ENCODE measurements at regions not wholly inside any gene's neighbourhood (a gene's known extent, or its start where the extent isn't known, plus 50 kb on each side); places are given as distances from the start of the nearest gene placed in this dataset.
"Not testable (repeated sequence)": the region's sequence is repeated elsewhere in the genome, so short reads cannot be mapped to it uniquely, and the experiment has no call there.

- intact Hi-C loops (cut with DNase I), result not testable (repeated sequence)
Observed at GRCh38 chr13:24989959-24990358, 106.0 kb upstream of the PABPC3 start.

GRCh38 chr13:24992946-24993345, 103.0 kb upstream of the PABPC3 start:
- intact Hi-C loops (cut with DNase I); DNase-seq: not testable (repeated sequence)

More at GRCh38 chr13:24989959-24990358, 106.0 kb upstream of the PABPC3 start:
- DNase-seq, result not testable (repeated sequence)

DNA sequence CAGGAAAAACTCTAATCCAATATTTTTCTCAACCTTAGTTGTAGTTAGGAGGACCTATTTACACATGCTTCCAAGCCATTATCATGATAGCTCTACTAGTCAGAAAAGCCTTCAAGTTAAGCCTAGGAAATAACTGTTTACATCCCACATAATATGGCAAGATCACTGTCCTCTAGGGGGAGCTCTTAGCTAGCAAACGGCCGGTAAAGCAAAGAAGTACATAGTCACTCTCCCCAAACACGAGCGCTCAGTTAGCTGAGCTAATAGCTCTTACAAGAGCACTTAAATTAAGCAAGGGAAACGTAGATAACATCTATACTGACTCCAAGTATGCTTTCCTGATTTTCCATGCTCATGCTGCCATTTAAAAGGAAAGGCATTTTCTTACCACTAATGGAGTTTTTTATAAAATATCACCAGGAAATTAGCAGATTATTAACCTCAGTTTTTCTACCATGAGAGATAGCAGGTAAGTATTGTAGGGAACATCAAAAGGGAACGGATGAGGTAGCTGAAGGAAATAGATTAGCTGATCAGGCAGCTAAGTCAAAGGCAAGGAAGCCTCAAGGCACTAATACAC, 100.6 kb upstream of the PABPC3 start:
- intact Hi-C loops (cut with DNase I), result loop anchor here (5.0 kb wide), 1 partner anchor 292 kb away; the partner anchor contains the start of gene MTMR6

GRCh38 chr13:24997367-24997967, 98.5 kb upstream of the PABPC3 start:
- intact Hi-C loops (cut with DNase I), result loop anchor here (5.0 kb wide), 1 partner anchor 290 kb away; the partner anchor contains the start of gene MTMR6
- no peak for DNase-seq

More for the DNA sequence above, 100.6 kb upstream of the PABPC3 start:
- DNase-seq, result peak in 4 of 10 donors; percentile 56 to 89 (median 62)

DNA sequence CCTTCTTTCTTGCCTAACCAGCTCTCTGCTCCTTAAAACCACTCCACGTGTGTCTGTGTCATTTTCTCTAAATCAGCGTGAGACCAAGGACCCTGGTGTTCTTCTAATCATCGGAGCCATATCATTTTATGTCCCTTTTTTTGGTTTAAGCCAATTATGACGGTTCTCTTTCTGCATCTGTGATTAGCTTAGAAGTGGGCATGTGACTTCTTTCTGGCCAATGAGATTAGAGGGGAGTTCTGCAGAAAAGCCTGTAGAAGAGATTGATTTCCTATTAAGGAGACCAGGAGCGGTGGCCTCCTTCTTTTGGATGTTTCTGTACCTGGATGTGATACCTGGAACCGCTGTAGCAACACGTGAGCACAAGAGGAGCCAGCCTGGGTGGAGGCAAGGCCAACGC, 97.5 kb upstream of the PABPC3 start:
- no peak for DNase-seq
- intact Hi-C loops (cut with DNase I), result loop anchor here (5.0 kb wide), 1 partner anchor 289 kb away; the partner anchor contains the start of gene MTMR6

GRCh38 chr13:25001476-25002206, 94.3 kb upstream of the PABPC3 start:
- no peak for DNase-seq
- intact Hi-C loops (cut with DNase I), result no loop called here

- not testable (repeated sequence) for DNase-seq
Observed at GRCh38 chr13:25002311-25002710, 93.6 kb upstream of the PABPC3 start.

GRCh38 chr13:25004489-25004888, 91.4 kb upstream of the PABPC3 start:
- intact Hi-C loops (cut with DNase I), result not testable (repeated sequence)

More at GRCh38 chr13:25002311-25002710, 93.6 kb upstream of the PABPC3 start:
- intact Hi-C loops (cut with DNase I), result not testable (repeated sequence)

DNA sequence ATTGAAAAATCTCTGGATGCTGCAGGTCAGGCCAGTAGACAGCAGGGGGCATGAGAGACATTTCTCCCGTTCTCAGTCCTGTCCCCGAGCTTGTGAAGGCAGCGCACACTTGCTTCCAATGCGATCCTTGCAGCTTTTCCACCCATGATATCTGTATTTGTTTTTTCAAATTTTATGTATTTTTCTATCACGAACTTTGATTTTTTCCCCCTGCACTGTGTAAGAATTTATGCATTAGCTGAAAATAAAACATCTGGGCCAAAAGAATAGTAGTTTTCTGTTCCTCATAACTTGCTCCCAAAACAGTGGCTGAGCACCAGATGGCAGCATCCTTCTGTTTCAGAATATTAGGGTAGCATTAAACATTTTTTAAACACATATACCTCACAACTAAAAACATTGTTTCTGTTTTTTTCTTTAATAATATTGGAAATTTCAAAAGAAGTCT, 90.9 kb upstream of the PABPC3 start:
- peak in 4 of 10 donors; percentile 39 to 79 (median 44) for DNase-seq
- intact Hi-C loops (cut with DNase I), result loop anchor here (1.0 to 5.0 kb wide), 2 partner anchors 32 to 107 kb away; no protein-coding TSS in a partner anchor

More at GRCh38 chr13:25004489-25004888, 91.4 kb upstream of the PABPC3 start:
- not testable (repeated sequence) for DNase-seq

- intact Hi-C loops (cut with DNase I), result loop anchor here (5.0 kb wide), 1 partner anchor 105 kb away; no protein-coding TSS in a partner anchor
- not testable (repeated sequence) for DNase-seq
Observed at GRCh38 chr13:25007389-25007788, 88.5 kb upstream of the PABPC3 start.

GRCh38 chr13:25014398-25014973, 81.5 kb upstream of the PABPC3 start:
- intact Hi-C loops (cut with DNase I), result loop anchor here (10.0 kb wide), 1 partner anchor 240 kb away; no protein-coding TSS in a partner anchor
- DNase-seq, result not testable (repeated sequence)

GRCh38 chr13:25017176-25017575, 78.8 kb upstream of the PABPC3 start:
- intact Hi-C loops (cut with DNase I), result loop anchor here (10.0 kb wide), 1 partner anchor 238 kb away; no protein-coding TSS in a partner anchor

DNA sequence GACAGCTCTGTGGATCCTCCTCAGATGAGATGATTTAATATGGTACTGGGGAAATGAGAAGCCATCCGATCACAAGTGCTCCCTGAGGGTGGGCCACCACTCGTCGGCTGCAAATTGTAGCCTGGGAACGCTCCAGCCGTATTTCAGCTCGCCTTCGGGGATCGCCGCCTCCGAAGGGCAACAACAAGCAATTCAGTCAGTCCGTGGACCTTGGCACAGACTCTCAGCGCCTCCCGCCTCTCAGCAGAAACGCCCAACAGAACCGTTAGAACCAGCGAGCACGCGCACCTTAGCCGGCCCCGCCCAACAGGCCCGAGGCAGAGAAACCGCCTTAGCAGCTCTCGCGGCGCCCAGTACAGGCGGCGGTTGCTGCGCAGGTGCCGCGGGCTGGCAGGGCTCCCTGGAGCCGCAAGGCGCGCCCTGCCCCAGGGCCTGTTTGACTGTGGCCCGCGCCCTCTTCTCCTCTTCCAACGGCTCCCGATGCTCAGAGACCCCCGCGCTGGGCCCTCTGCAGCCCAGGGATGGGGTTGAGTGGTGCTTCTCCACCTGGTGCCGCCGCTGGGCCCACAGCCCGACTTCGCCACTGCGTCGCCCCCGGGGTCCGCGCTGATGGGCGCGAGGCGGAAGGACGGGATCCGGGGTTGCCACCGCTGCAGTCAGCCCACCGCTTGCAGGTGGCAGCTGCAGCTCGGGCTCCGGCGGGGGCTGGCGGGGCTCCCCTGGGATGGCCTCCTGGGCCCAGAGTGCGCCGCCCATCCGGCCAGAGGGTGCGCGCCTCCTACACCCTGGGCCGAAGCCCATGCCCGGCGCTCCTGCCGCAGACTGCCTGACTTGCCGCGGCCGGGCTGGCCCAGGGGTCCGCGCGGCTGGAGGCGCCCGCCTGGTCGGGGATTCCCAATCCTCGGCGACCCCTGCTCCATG, 77.9 kb upstream of the PABPC3 start:
- DNase-seq, result peak; percentile 26 to 93 (median 50)
- intact Hi-C loops (cut with DNase I), result loop anchor here (10.0 kb wide), 1 partner anchor 237 kb away; no protein-coding TSS in a partner anchor

More at GRCh38 chr13:25017176-25017575, 78.8 kb upstream of the PABPC3 start:
- DNase-seq, result not testable (repeated sequence)

- peak in 1 of 10 donors; percentile 81 for DNase-seq
- intact Hi-C loops (cut with DNase I), result loop anchor here (10.0 kb wide), 1 partner anchor 236 kb away; no protein-coding TSS in a partner anchor
Observed at GRCh38 chr13:25018729-25019115, 77.2 kb upstream of the PABPC3 start.

GRCh38 chr13:25019741-25020140, 76.2 kb upstream of the PABPC3 start:
- not testable (repeated sequence) for DNase-seq
- intact Hi-C loops (cut with DNase I), result loop anchor here (10.0 kb wide), 1 partner anchor 235 kb away; no protein-coding TSS in a partner anchor

DNA sequence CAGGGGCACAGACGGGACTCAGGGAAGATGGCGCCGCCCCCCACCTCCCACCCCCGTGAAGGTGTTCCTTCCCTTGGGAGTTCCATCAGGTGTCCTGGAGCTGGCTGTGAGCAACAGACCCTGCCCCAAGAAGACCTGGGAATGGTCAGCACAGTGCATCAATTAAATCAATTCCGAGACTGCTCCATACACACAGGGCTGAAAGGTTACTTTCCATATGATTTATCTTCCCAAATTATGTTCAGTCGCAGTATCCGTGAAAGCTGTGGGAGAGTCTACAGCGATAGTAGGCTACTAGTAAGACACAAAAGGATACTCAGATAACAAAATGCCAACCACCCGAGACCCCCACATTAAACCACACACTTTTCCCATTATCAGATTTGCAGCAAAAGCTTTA, 71.8 kb upstream of the PABPC3 start:
- intact Hi-C loops (cut with DNase I), result no loop called here

DNA sequence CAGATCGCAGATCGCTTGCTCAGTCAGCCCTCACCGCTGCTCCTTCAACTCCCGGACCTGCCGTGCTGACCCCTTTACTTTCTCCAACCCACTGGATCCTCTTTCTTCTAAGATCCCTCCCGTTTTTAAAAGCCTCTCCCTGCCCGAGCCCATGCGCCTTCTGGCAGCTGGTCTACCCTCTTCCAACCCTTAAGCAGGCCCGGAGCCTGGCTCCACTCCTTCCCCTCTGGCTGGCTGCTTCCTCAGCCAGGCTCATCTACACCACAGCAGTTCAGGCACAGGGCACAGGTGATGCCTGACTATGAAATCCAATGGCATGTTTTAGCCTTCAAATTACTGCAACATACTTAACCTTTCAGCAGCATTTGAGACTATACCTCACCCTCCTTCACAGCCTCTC, 63.8 kb upstream of the PABPC3 start:
- intact Hi-C loops (cut with DNase I), result no loop called here
- peak in 1 of 10 donors; percentile 54 for DNase-seq

More for the DNA sequence above, 71.8 kb upstream of the PABPC3 start:
- DNase-seq, result no peak

GRCh38 chr13:25034173-25034572, 61.8 kb upstream of the PABPC3 start:
- intact Hi-C loops (cut with DNase I), result no loop called here
- no peak for DNase-seq
